Muscle of leg (tissue), 3 donors: ENCODE measurements at regions not wholly inside any gene's neighbourhood (a gene's known extent, or its start where the extent isn't known, plus 50 kb on each side); places are given as distances from the start of the nearest gene placed in this dataset.
A peak's percentile ranks its signal among the peaks of the same experiment; 100 is the strongest.
"Not testable (repeated sequence)": the region's sequence is repeated elsewhere in the genome, so short reads cannot be mapped to it uniquely, and the experiment has no call there.

Experiments
- DNase-seq: peaks from one replicate; pipeline ENCODE4 v3.0.0; 2013
- H3K27ac ChIP-seq: one replicate; pipeline ENCODE4 v1.5.1; 2013; ENCODE audit warnings: mild to moderate bottlenecking, low read length, control low read depth
- H3K27me3 ChIP-seq: one replicate; pipeline ENCODE4 v1.6.1; 2013; ENCODE audit warnings: low read length; ENCODE audit not compliant: control insufficient read depth, insufficient read depth
- H3K36me3 ChIP-seq: one replicate; pipeline ENCODE4 v1.6.1; 2013; ENCODE audit warnings: low read length; ENCODE audit not compliant: control insufficient read depth, insufficient read depth
- H3K4me1 ChIP-seq: one replicate; pipeline ENCODE4 v1.6.1; 2013; ENCODE audit warnings: low read length; ENCODE audit not compliant: control insufficient read depth, insufficient read depth
- H3K4me3 ChIP-seq: one replicate; pipeline ENCODE4 v1.5.1; 2013; ENCODE audit warnings: low read length, control low read depth
- H3K9me3 ChIP-seq: replicated peaks from 2 replicates; pipeline ENCODE4 v1.6.1; 2013; ENCODE audit warnings: low read depth, low read length; ENCODE audit not compliant: control insufficient read depth
- WGBS: methylation state at CpG from one replicate; pipeline ENCODE4 v1.1.5; 2013; ENCODE audit warnings: missing lambda C conversion rate; ENCODE audit not compliant: insufficient coverage; 5-methylcytosine and 5-hydroxymethylcytosine counted together

DNA sequence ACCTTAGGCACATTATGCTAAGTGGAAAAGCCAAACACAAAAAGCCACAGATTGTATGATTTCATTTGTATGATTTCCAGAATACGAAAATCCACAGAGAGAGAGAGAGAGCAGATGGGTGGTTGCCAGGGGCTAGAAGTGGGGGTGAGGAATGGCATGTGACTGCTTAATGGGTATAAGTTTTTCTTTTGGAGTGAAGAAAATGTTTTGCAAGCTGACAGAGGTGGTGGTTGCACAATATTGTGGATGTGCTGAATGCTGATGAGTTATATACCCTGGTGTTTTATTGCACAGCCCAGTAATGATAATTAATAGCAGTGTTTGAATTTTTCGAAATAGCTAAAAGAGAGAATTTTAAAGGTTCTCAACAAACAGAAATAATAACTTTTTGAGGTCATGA is 386.1 kb upstream of the HS3ST1 start:
- H3K36me3 ChIP-seq: no peaks in the 10 kb centered on the region
- no peak for DNase-seq
- no peaks in the 10 kb centered on the region for H3K4me1 ChIP-seq
- H3K9me3 ChIP-seq: peaks cover 2% of the 10 kb centered on the region
- 83% methylated on average over 1 of the region's 2 CpGs for WGBS
- H3K4me3 ChIP-seq: no peak overlapping the region
- H3K27me3 ChIP-seq: no peaks in the 10 kb centered on the region
- no peak overlapping the region for H3K27ac ChIP-seq

- Histone ChIP-seq H3K4me1 (no peaks in the 10 kb centered on the region), H3K27me3 (no peaks in the 10 kb centered on the region), H3K9me3 (peaks cover 2% of the 10 kb centered on the region), H3K4me3 (no peak overlapping the region), H3K36me3 (no peaks in the 10 kb centered on the region), H3K27ac (no peak overlapping the region)
- no CpG with 5 or more reads among the region's 1 CpG for WGBS
- peak; percentile 9 for DNase-seq
These were observed 385.3 kb upstream of the HS3ST1 start for GRCh38 chr4:11813951-11814446.

DNA sequence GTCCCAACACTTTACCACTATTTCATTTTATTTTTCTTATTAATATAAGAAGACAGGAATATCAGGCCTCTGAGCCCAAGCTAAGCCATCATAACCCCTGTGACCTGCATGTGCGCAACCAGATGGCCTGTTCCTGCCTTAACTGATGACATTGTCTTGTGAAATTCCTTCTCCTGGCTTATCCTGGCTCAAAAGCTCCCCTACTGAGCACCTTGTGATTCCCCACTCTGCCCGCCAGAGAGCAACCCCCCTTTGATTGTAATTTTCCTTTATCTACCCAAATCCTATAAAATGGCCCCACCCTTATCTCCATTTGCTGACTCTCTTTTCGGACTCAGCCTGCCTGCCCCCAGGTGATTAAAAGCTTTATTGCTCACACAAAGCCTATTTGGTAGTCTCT is 382.8 kb upstream of the HS3ST1 start:
- not testable (repeated sequence) for H3K4me3 ChIP-seq, H3K36me3 ChIP-seq, H3K9me3 ChIP-seq, H3K4me1 ChIP-seq, H3K27me3 ChIP-seq, H3K27ac ChIP-seq, DNase-seq
- 81% methylated on average over 2 of the region's 3 CpGs for WGBS

DNA sequence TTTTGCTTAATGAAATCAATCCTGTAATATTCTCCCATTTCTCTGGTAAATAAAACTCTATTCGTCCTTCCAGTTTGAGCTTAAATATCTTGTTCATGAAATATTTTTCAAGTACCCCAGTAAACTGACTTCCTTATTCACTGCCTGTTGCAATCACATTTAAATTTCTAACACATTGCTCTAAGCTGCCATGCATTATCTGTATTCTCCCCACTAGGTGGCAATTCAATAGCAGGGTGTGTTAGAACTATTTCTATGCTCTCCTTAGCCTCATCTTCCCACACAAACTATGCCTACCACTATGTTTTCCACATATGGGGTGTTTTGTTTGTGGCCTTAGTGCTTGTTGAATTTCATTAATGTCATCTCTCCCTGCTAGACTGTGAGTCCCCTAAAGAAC is 377.1 kb upstream of the HS3ST1 start:
- no peak overlapping the region for H3K4me3 ChIP-seq
- no peaks in the 10 kb centered on the region for H3K36me3 ChIP-seq
- no peak overlapping the region for H3K27ac ChIP-seq
- H3K9me3 ChIP-seq: no peaks in the 10 kb centered on the region
- peak; percentile 24 for DNase-seq
- no peaks in the 10 kb centered on the region for H3K4me1 ChIP-seq
- no CpG with 5 or more reads among the region's 1 CpG for WGBS
- no peaks in the 10 kb centered on the region for H3K27me3 ChIP-seq

- H3K9me3 ChIP-seq: no peaks in the 10 kb centered on the region
- no peaks in the 10 kb centered on the region for H3K4me1 ChIP-seq
- WGBS: no CpG with 5 or more reads among the region's 7 CpGs
- no peaks in the 10 kb centered on the region for H3K27me3 ChIP-seq
- H3K27ac ChIP-seq: no peak overlapping the region
- H3K4me3 ChIP-seq: no peak overlapping the region
- peak; percentile 12 for DNase-seq
- no peaks in the 10 kb centered on the region for H3K36me3 ChIP-seq
These were observed 373.1 kb upstream of the HS3ST1 start for GRCh38 chr4:11801466-11802446.

GRCh38 chr4:11799196-11799595 is 370.5 kb upstream of the HS3ST1 start:
- Histone ChIP-seq H3K27me3 (no peaks in the 10 kb centered on the region), H3K4me3 (no peak overlapping the region), H3K9me3 (no peaks in the 10 kb centered on the region), H3K4me1 (no peaks in the 10 kb centered on the region), H3K27ac (no peak overlapping the region), H3K36me3 (no peaks in the 10 kb centered on the region)
- WGBS: 14% methylated on average over 1 of the region's 1 CpG
- DNase-seq: peak; percentile 68

- 86% methylated on average over 1 of the region's 3 CpGs for WGBS
- no peaks in the 10 kb centered on the region for H3K27me3 ChIP-seq
- no peaks in the 10 kb centered on the region for H3K4me1 ChIP-seq
- no peaks in the 10 kb centered on the region for H3K36me3 ChIP-seq
- no peak overlapping the region for H3K4me3 ChIP-seq
- H3K9me3 ChIP-seq: no peaks in the 10 kb centered on the region
- no peak for DNase-seq
- no peak overlapping the region for H3K27ac ChIP-seq
These were observed 363.1 kb upstream of the HS3ST1 start for GRCh38 chr4:11791797-11792196.

- Histone ChIP-seq H3K36me3 (no peaks in the 10 kb centered on the region), H3K4me3 (no peak overlapping the region), H3K9me3 (no peaks in the 10 kb centered on the region), H3K4me1 (no peaks in the 10 kb centered on the region), H3K27me3 (no peaks in the 10 kb centered on the region), H3K27ac (no peak overlapping the region)
- no CpG with 5 or more reads among the region's 4 CpGs for WGBS
- no peak for DNase-seq
These were observed 361.5 kb upstream of the HS3ST1 start for GRCh38 chr4:11790230-11790629.

- no peaks in the 10 kb centered on the region for H3K27me3 ChIP-seq
- no peaks in the 10 kb centered on the region for H3K36me3 ChIP-seq
- no peaks in the 10 kb centered on the region for H3K4me1 ChIP-seq
- no peak overlapping the region for H3K4me3 ChIP-seq
- DNase-seq: no peak
- WGBS: no CpG with 5 or more reads among the region's 1 CpG
- no peaks in the 10 kb centered on the region for H3K9me3 ChIP-seq
- H3K27ac ChIP-seq: no peak overlapping the region
These were observed 354.9 kb upstream of the HS3ST1 start for GRCh38 chr4:11783588-11783987.

DNA sequence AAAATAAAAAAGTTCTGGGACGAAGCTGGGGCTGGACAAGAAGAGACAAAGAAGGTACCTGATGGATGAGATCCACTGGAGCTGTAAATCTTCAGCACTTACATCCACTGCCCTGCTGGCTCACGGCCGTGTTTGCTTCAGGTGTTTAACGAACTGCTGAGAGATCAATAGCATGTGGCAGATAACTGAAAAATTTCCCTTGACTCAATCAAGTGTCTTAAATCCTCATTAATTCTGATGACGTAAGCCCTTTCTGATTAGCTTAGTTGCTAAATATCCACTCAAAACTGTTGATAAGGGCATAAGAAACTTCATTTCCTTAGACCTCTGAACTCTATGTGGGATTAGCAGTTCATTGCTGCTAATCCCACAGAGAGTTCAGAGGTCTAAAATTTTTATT is 354.2 kb upstream of the HS3ST1 start:
- H3K27ac ChIP-seq: no peak overlapping the region
- H3K4me1 ChIP-seq: no peaks in the 10 kb centered on the region
- DNase-seq: no peak
- H3K4me3 ChIP-seq: no peak overlapping the region
- H3K36me3 ChIP-seq: no peaks in the 10 kb centered on the region
- H3K9me3 ChIP-seq: no peaks in the 10 kb centered on the region
- WGBS: 43% methylated on average over 3 of the region's 5 CpGs
- no peaks in the 10 kb centered on the region for H3K27me3 ChIP-seq
